ENCODE measurements at regions not wholly inside any gene's neighbourhood (a gene's known extent, or its start where the extent isn't known, plus 50 kb on each side); places are given as distances from the start of the nearest gene placed in this dataset.

DNA sequence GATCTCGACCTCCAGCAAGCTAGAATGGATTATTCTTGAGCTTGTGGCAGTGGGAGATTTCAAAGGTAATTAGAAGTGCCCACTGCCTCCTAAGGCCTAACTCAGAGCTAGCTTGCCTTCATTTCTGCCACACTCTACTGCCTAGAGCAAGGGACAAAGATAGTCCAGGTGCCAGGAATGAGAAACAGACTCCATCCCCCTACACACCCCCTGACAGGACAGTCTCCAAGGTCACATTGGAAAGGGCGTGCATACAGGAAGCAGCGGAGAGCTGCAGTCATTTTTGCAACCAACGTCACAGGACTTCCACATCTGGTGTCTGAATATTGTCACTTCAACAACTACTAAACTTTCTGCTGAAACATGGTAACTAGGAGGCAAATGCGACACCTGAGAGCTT is 101.0 kb upstream of the SH3BP4 start:
- H4K20me1 ChIP-seq (ENCODE audit: insufficient read depth, low read length) = no peaks in the 10 kb centered on the region
- H3K36me3 ChIP-seq (ENCODE audit: insufficient read depth, low read length) = no peaks in the 10 kb centered on the region
- H3K4me2 ChIP-seq (ENCODE audit: low read length) = no peak overlapping the region
- no peak overlapping the region for H3K4me3 ChIP-seq (ENCODE audit: low read depth, low read length, poor library complexity, severe bottlenecking)
- no peaks in the 10 kb centered on the region for H3K4me1 ChIP-seq (ENCODE audit: insufficient read depth, low read length, severe bottlenecking)
- no peaks in the 10 kb centered on the region for H3K9me2 ChIP-seq (ENCODE audit: low read depth, low read length)
- no peak overlapping the region for H2AFZ ChIP-seq (ENCODE audit: low read length)
- no peaks in the 10 kb centered on the region for H3K9me3 ChIP-seq (ENCODE audit: low read length)
- no peak for TF ChIP-seq EZH2 (IDR thresholded peaks at IDR 0.05; ENCODE audit: borderline replicate concordance, low read length)
- TF ChIP-seq, protein P1, sequence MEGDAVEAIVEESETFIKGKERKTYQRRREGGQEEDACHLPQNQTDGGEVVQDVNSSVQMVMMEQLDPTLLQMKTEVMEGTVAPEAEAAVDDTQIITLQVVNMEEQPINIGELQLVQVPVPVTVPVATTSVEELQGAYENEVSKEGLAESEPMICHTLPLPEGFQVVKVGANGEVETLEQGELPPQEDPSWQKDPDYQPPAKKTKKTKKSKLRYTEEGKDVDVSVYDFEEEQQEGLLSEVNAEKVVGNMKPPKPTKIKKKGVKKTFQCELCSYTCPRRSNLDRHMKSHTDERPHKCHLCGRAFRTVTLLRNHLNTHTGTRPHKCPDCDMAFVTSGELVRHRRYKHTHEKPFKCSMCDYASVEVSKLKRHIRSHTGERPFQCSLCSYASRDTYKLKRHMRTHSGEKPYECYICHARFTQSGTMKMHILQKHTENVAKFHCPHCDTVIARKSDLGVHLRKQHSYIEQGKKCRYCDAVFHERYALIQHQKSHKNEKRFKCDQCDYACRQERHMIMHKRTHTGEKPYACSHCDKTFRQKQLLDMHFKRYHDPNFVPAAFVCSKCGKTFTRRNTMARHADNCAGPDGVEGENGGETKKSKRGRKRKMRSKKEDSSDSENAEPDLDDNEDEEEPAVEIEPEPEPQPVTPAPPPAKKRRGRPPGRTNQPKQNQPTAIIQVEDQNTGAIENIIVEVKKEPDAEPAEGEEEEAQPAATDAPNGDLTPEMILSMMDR (IDR thresholded peaks at IDR 0.05; ENCODE audit: low read length) = no peak
- no peak overlapping the region for H3K27ac ChIP-seq (ENCODE audit: low read depth, low read length, poor library complexity, severe bottlenecking)
- H3K9ac ChIP-seq (ENCODE audit: low read length) = no peak overlapping the region
- H3F3A ChIP-seq (ENCODE audit: insufficient read depth, low read length) = no peaks in the 10 kb centered on the region
- H3K79me2 ChIP-seq (ENCODE audit: insufficient read depth, low read length) = no peaks in the 10 kb centered on the region
- no peaks in the 10 kb centered on the region for H3K27me3 ChIP-seq (ENCODE audit: insufficient read depth, low read length)

DNA sequence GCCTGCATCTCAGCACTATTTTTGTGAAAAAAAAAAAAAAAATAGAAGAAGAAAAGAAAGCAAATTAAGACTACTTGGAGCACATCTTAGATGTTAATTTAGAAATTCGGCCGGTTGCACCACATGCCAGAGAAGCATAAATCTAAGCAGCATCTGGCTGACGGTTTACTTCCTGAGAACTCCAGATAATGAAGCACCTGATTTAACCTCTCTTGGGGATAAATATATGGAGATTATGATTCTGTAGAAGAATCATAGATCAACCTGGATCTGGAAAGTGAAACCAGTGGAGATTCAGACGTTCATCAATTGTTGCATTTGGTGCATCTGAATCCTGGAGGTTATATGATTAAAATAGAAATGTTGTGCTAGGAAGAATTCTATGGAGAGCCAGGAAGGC is 102.1 kb upstream of the SH3BP4 start:
- Histone ChIP-seq H3K36me3 (ENCODE audit: insufficient read depth, low read length) (no peaks in the 10 kb centered on the region), H3K79me2 (ENCODE audit: insufficient read depth, low read length) (no peaks in the 10 kb centered on the region), H3K4me2 (ENCODE audit: low read length) (no peak overlapping the region), H3F3A (ENCODE audit: insufficient read depth, low read length) (no peaks in the 10 kb centered on the region), H3K9me2 (ENCODE audit: low read depth, low read length) (no peaks in the 10 kb centered on the region), H3K9ac (ENCODE audit: low read length) (no peak overlapping the region), H3K27me3 (ENCODE audit: insufficient read depth, low read length) (no peaks in the 10 kb centered on the region), H3K4me3 (ENCODE audit: low read depth, low read length, poor library complexity, severe bottlenecking) (no peak overlapping the region), H4K20me1 (ENCODE audit: insufficient read depth, low read length) (no peaks in the 10 kb centered on the region), H3K9me3 (ENCODE audit: low read length) (no peaks in the 10 kb centered on the region), H3K4me1 (ENCODE audit: insufficient read depth, low read length, severe bottlenecking) (no peaks in the 10 kb centered on the region), H2AFZ (ENCODE audit: low read length) (no peak overlapping the region), H3K27ac (ENCODE audit: low read depth, low read length, poor library complexity, severe bottlenecking) (no peak overlapping the region)
- TF ChIP-seq, protein P1 (IDR thresholded peaks at IDR 0.05; ENCODE audit: low read length) = no peak

DNA sequence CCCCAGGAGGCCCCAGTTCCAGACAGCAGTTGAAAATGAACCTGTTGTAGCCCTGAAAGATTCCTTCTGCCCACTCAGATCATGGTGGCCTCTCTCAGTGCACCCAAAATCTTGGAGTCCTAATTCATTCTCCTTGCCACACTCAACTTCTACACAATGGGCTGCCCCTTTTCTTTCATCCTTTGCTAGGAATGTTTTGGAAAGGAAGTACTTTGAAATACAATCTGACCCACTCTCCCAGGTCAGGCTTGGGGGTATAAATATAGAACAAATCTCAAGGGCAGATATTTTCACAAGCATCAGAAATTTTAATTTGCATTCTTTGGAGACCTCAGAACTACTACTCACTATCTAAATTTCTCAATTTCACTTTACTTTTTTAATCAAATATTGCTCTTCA is 103.2 kb upstream of the SH3BP4 start:
- Histone ChIP-seq H3K4me2 (ENCODE audit: low read length) (no peak overlapping the region), H3K79me2 (ENCODE audit: insufficient read depth, low read length) (no peaks in the 10 kb centered on the region), H4K20me1 (ENCODE audit: insufficient read depth, low read length) (no peaks in the 10 kb centered on the region), H3K36me3 (ENCODE audit: insufficient read depth, low read length) (no peaks in the 10 kb centered on the region), H3K9me2 (ENCODE audit: low read depth, low read length) (no peaks in the 10 kb centered on the region), H3K4me1 (ENCODE audit: insufficient read depth, low read length, severe bottlenecking) (no peaks in the 10 kb centered on the region), H3K9me3 (ENCODE audit: low read length) (no peaks in the 10 kb centered on the region), H3K4me3 (ENCODE audit: low read depth, low read length, poor library complexity, severe bottlenecking) (no peak overlapping the region), H3K27me3 (ENCODE audit: insufficient read depth, low read length) (no peaks in the 10 kb centered on the region), H3K9ac (ENCODE audit: low read length) (no peak overlapping the region), H2AFZ (ENCODE audit: low read length) (no peak overlapping the region), H3K27ac (ENCODE audit: low read depth, low read length, poor library complexity, severe bottlenecking) (no peak overlapping the region), H3F3A (ENCODE audit: insufficient read depth, low read length) (no peaks in the 10 kb centered on the region)
- TF ChIP-seq, protein P1 (IDR thresholded peaks at IDR 0.05; ENCODE audit: low read length) = no peak
- no peak for TF ChIP-seq EZH2 (IDR thresholded peaks at IDR 0.05; ENCODE audit: borderline replicate concordance, low read length)

Data from OCI-LY1 (cell line).